IPS DF 6.9 (cell line): ENCODE measurements at regions not wholly inside any gene's neighbourhood (a gene's known extent, or its start where the extent isn't known, plus 50 kb on each side); places are given as distances from the start of the nearest gene placed in this dataset.

Source experiments
- DNase-seq: peaks from one replicate; pipeline ENCODE4 v3.0.0-alpha.2; 2013; ENCODE audit warnings: low read depth, low spot score
- H3K27ac ChIP-seq: one replicate; pipeline ENCODE4 v1.5.1; 2013; ENCODE audit warnings: low read length, control low read depth
- H3K27me3 ChIP-seq: 2 replicates; pipeline ENCODE4 v1.6.1; 2013; ENCODE audit warnings: mild to moderate bottlenecking, low read length; ENCODE audit not compliant: control insufficient read depth, insufficient read depth
- H3K36me3 ChIP-seq: 2 replicates; pipeline ENCODE4 v1.6.1; 2013; ENCODE audit warnings: low read length; ENCODE audit not compliant: control insufficient read depth, insufficient read depth
- H3K4me1 ChIP-seq: 2 replicates; pipeline ENCODE4 v1.6.1; 2013; ENCODE audit warnings: low read length; ENCODE audit not compliant: control insufficient read depth, insufficient read depth
- H3K4me3 ChIP-seq: 2 replicates; pipeline ENCODE4 v1.5.1; 2013; ENCODE audit warnings: mild to moderate bottlenecking, low read length
- H3K9me3 ChIP-seq: 2 replicates; pipeline ENCODE4 v1.6.1; 2013; ENCODE audit warnings: low read length, inconsistent platforms; ENCODE audit not compliant: control insufficient read depth, insufficient read depth
- WGBS: extraction: QIAGEN DNeasy Blood & Tissue Kit; methylation state at CpG from one replicate; pipeline ENCODE4 v1.1.7; 2013; ENCODE audit warnings: mixed read lengths, missing lambda C conversion rate; ENCODE audit not compliant: insufficient read length, insufficient coverage; 5-methylcytosine and 5-hydroxymethylcytosine counted together

DNA sequence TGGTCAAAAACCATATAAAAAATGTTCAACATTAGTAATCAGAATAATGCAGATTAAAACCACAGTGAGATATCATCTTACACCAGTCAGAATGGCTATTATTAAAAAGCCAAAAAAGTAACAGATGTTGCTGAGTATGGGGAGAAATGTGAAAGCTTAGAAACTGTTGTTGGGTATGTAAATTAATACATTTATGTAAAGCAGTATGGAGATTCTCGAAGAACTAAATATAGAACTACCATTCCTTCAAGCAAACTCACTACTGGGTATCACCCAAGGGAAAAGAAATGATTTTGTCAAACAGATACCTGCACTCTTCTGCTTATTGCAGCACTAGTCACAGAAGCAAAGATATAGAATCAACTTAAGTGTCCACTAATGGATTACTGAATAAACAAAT lies 576.4 kb upstream of the EPHA5 start:
- no peak overlapping the region for H3K27ac ChIP-seq
- no peaks in the 10 kb centered on the region for H3K36me3 ChIP-seq
- no peaks in the 10 kb centered on the region for H3K4me1 ChIP-seq
- no peaks in the 10 kb centered on the region for H3K27me3 ChIP-seq
- no peak overlapping the region for H3K4me3 ChIP-seq
- DNase-seq, result no peak
- no CpG with 5 or more reads among the region's 1 CpG for WGBS
- H3K9me3 ChIP-seq, result no peaks in the 10 kb centered on the region

DNA sequence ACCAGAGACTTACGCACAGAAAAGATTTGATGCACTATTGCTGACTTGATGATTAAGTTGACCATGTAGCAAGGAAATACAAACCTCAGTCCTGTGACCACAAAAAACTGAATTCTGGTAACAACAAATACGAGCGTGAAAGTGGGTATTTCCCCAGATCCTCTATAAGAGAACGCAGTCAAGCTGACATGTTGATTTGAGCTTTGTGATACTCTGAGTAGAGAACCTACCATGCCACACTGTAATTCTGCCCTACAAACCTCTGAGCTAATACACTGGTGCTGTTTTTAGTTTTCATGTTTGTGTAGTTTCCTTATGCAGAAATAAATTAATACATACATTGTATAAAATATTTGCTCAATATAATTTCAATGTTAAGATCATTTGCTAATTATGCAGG lies 565.6 kb upstream of the EPHA5 start:
- no peaks in the 10 kb centered on the region for H3K4me1 ChIP-seq
- H3K9me3 ChIP-seq, result no peaks in the 10 kb centered on the region
- no peaks in the 10 kb centered on the region for H3K27me3 ChIP-seq
- WGBS, result no CpG with 5 or more reads among the region's 4 CpGs
- no peak overlapping the region for H3K4me3 ChIP-seq
- H3K36me3 ChIP-seq, result no peaks in the 10 kb centered on the region
- no peak for DNase-seq
- no peak overlapping the region for H3K27ac ChIP-seq

DNA sequence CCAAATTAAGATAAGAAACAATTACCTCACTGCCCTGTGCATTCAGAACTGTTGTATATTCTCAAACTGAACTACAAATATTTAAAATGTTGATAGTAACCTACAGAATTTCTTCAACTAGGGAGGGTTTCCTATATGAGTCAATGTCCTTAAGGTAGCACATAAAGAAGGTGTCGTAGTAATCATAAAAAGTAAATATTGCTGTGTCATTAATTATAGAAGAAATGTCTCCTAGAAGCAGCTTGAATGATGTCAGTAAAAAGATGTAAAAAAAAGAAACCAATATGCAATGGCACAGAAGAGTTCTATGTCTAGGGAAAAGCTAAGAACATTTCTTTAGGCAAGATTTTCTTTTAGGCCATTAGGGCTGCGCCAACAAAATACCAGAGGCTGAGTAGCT lies 559.6 kb upstream of the EPHA5 start:
- no peak overlapping the region for H3K27ac ChIP-seq
- whole genome bisulfite sequencing, result no CpG with 5 or more reads among the region's 2 CpGs
- H3K27me3 ChIP-seq, result no peaks in the 10 kb centered on the region
- no peaks in the 10 kb centered on the region for H3K36me3 ChIP-seq
- DNase-seq, result no peak
- H3K9me3 ChIP-seq, result no peaks in the 10 kb centered on the region
- no peak overlapping the region for H3K4me3 ChIP-seq
- no peaks in the 10 kb centered on the region for H3K4me1 ChIP-seq

DNA sequence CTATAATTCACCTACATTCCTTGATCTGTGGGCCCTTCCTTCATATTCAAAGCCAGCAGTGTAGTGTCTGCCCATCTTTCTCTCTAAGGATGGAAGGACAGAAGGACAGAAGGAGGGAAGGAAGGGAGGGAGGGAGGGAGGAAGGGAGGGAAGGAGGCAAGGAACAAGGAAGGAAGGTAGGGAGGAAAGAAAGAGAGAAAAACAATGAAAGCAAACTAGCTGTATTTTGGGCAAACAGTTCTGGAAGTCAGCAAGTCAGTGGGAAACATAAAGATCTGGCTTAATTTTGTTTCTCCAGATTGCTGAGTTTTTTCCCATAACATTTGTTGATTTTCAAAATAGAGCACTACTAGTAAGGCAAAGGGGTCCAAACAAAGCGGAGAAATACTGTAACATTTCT lies 555.2 kb upstream of the EPHA5 start:
- no peak for DNase-seq
- no peaks in the 10 kb centered on the region for H3K9me3 ChIP-seq
- H3K36me3 ChIP-seq, result no peaks in the 10 kb centered on the region
- no peaks in the 10 kb centered on the region for H3K4me1 ChIP-seq
- H3K27ac ChIP-seq, result no peak overlapping the region
- H3K27me3 ChIP-seq, result no peaks in the 10 kb centered on the region
- WGBS, result no CpG with 5 or more reads among the region's 1 CpG
- H3K4me3 ChIP-seq, result no peak overlapping the region

DNA sequence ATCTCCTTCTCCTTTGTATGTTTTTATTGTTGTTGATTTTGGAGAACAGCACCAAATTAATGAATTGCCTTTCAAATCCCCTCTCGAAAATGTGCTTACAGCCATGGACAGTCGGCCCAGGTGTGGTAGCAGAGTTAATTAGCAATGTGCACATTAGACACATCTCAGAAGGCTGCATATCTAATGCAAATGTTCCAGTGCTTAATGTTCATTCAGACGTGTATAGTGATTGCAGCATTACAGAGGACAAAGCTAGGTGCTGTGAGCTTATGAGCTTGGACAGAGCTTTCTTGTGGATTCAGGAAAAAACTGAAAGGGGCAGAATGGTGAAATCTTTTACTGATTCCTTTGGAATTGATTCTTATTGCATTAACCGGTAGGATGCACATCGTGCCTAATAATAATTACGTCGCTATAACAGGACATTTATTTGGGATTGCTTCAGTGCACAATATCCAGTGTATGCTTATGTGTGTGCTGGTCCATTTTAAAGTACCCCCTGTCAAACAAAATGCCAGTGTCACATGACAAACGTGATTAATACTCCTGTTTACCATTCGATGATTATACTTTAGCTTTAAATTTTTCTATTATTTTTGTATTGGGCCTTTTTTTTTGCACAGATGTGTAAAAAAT lies 552.9 kb upstream of the EPHA5 start:
- H3K27ac ChIP-seq, result no peak overlapping the region
- no peak for DNase-seq
- H3K36me3 ChIP-seq, result no peaks in the 10 kb centered on the region
- no peak overlapping the region for H3K4me3 ChIP-seq
- no peaks in the 10 kb centered on the region for H3K9me3 ChIP-seq
- WGBS, result no CpG with 5 or more reads among the region's 9 CpGs
- no peaks in the 10 kb centered on the region for H3K27me3 ChIP-seq
- H3K4me1 ChIP-seq, result no peaks in the 10 kb centered on the region

DNA sequence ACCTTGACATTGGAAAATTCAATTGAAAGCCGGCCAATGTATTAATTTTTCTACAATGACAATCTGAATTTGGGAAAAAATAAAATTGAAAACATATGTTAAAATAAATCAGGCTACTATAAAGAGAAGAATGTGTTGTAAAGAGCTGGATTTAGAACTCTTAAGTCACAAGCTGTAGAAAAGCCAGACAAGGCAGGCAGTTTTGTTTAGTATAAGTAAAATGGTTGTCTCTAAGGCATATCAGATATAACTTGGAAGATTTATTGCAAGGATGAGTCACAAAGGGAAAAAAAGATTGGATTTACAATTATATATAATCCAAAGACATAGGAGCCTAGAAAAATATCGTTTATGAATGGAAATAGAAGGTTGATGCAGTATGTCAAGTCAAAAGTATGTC lies 549.1 kb upstream of the EPHA5 start:
- H3K27ac ChIP-seq, result no peak overlapping the region
- H3K4me1 ChIP-seq, result no peaks in the 10 kb centered on the region
- no peak overlapping the region for H3K4me3 ChIP-seq
- no peaks in the 10 kb centered on the region for H3K9me3 ChIP-seq
- no peaks in the 10 kb centered on the region for H3K36me3 ChIP-seq
- DNase-seq, result no peak
- H3K27me3 ChIP-seq, result no peaks in the 10 kb centered on the region
- WGBS, result 100% methylated on average over 1 of the region's 2 CpGs

DNA sequence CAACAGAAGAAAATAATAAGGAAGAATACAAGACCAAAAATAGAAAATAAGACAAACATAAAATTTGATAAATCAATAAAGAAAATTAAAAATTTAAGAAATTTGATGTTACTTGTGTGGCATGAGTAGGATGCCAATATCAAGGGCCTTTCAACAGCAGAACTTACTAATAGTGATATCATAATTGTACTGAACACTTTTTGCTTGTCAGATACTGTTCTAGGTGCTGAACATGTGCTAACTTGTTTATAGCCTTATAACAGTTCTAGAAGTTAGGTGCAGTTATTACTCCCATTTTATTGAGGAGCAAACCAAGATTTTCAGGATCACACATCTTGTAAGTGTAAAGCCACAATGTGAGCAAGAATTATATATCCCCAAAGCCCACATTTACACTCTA lies 546.0 kb upstream of the EPHA5 start:
- no peak for DNase-seq
- Histone ChIP-seq H3K27ac (no peak overlapping the region), H3K4me1 (no peaks in the 10 kb centered on the region), H3K9me3 (no peaks in the 10 kb centered on the region), H3K4me3 (no peak overlapping the region), H3K27me3 (no peaks in the 10 kb centered on the region), H3K36me3 (no peaks in the 10 kb centered on the region)

DNA sequence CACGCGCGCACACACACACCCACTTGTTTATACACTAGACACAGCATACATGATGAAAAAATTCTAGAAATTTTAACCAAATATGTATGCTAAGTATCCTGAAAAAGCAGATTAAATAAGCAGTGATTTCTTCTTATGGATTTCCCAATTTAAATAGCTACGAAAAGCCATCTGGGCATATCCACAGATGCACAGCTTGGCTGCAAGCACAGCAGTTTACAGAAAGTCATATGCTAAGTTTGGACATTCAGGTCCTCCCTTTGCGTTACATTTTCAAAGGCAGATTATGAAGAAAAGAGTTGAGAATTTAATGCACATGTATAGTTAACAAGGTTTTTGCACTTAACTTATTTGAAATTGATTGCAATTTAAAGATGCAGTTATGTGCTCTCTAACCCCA lies 542.2 kb upstream of the EPHA5 start:
- no peaks in the 10 kb centered on the region for H3K9me3 ChIP-seq

DNA sequence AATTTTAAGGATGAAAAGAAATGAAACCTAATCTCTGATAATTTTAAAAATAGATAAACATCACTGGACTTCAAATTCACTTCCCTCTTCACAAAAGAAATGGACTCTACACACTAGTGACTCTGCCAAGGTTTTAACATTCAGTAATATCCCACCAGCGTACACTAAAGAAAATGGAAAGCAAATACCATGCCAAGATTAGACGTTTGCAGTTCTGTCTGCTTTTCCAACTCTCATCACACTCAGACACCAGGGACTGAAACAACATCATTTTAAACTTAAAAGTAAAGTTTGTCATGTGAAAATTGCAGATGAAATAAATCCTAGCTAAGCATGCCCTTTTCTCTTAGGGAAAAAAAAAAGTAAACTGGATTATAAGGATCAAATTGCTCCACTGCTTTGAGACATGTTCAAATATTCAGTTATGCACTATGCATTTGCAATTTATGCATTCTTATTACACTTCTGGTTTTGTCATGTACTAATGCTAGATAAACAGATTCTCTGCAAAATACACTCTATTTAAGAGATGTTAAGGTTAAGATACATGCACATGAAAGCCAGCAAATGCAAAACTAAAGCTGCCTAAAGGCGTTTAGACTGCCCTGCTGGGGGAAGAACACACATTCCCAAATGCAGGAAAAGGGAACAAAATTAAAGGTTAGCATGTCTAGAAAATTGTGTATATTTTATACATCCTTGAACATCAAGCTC lies 534.4 kb upstream of the EPHA5 start:
- no peaks in the 10 kb centered on the region for H3K9me3 ChIP-seq
- no peaks in the 10 kb centered on the region for H3K4me1 ChIP-seq
- no peaks in the 10 kb centered on the region for H3K36me3 ChIP-seq
- no CpG with 5 or more reads among the region's 3 CpGs for WGBS
- no peak overlapping the region for H3K27ac ChIP-seq
- H3K4me3 ChIP-seq, result no peak overlapping the region
- no peaks in the 10 kb centered on the region for H3K27me3 ChIP-seq
- DNase-seq, result no peak

More for the DNA sequence above, 542.2 kb upstream of the EPHA5 start:
- Histone ChIP-seq H3K4me3 (no peak overlapping the region), H3K36me3 (no peaks in the 10 kb centered on the region), H3K4me1 (no peaks in the 10 kb centered on the region), H3K27me3 (no peaks in the 10 kb centered on the region), H3K27ac (no peak overlapping the region)
- WGBS, result no CpG with 5 or more reads among the region's 5 CpGs
- no peak for DNase-seq

DNA sequence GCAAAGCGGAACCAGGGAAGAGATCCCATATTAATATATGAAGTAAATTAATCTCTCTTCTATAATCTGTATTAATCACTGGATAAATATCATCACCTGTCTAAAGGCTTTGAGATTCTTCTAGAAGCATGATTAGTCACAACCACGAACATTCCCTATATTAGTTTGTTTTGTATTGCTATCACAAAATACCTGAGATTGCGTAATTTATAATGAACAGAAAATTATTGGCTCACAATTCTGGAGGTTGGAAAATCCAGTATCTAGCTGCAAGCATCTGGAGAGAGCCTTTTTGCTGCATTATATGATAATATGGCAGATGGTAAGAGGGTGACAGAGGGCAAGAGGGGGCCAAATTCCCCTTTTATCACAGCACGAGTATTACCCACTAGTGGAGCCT lies 532.6 kb upstream of the EPHA5 start:
- H3K27me3 ChIP-seq, result no peaks in the 10 kb centered on the region
- no CpG with 5 or more reads among the region's 4 CpGs for WGBS

DNA sequence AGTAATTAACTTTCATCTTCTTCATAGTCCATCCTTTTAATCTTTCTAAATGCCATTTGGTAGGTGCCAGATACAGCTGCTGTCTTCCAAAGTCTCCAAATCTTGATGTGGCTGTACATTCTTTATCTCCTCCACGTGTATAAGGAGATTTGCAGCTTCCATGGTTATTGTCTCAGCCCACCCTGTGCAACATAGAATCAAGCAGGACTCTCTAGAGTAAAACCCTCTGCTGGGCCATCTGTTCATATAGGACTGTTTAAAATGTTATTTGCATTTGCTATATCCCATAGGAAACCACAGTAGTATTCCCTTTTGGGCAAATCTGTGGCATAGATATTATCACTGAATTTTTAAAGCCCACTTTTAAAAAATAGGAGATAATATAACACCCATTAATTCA lies 527.2 kb upstream of the EPHA5 start:
- H3K36me3 ChIP-seq, result no peaks in the 10 kb centered on the region
- no peaks in the 10 kb centered on the region for H3K4me1 ChIP-seq
- no peak overlapping the region for H3K4me3 ChIP-seq
- no CpG with 5 or more reads among the region's 1 CpG for WGBS
- no peaks in the 10 kb centered on the region for H3K9me3 ChIP-seq
- DNase-seq, result no peak
- H3K27ac ChIP-seq, result no peak overlapping the region
- H3K27me3 ChIP-seq, result no peaks in the 10 kb centered on the region

More for the DNA sequence above, 532.6 kb upstream of the EPHA5 start:
- H3K27ac ChIP-seq, result no peak overlapping the region
- H3K4me1 ChIP-seq, result no peaks in the 10 kb centered on the region
- H3K4me3 ChIP-seq, result no peak overlapping the region
- no peak for DNase-seq
- no peaks in the 10 kb centered on the region for H3K36me3 ChIP-seq
- no peaks in the 10 kb centered on the region for H3K9me3 ChIP-seq
